MM.1S (cell line): ENCODE measurements at regions not wholly inside any gene's neighbourhood (a gene's known extent, or its start where the extent isn't known, plus 50 kb on each side); places are given as distances from the start of the nearest gene placed in this dataset.

Experiments used
- DNase-seq: peaks from one replicate; pipeline ENCODE4 v3.0.0-alpha.2; 2015
- H2AFZ ChIP-seq: fragments of 300-600 bp; sonication (generic); 2 replicates; pipeline ENCODE4 v1.6.0; 2016; ENCODE audit warnings: antibody characterized with exemption, low read length
- H3F3A ChIP-seq: fragments of 300-600 bp; sonication (generic); 2 replicates; pipeline ENCODE4 v1.6.1; 2016; ENCODE audit warnings: mild to moderate bottlenecking, antibody characterized with exemption, low read length, moderate library complexity, mixed read lengths; ENCODE audit not compliant: insufficient read depth
- H3K27ac ChIP-seq: fragments of 300-600 bp; sonication (generic); 2 replicates; pipeline ENCODE4 v1.5.1; 2016; ENCODE audit warnings: mild to moderate bottlenecking, low read length
- H3K27me3 ChIP-seq: fragments of 300-600 bp; sonication (generic); replicated peaks from 2 replicates; pipeline ENCODE4 v1.6.0; 2016; ENCODE audit warnings: low read length; ENCODE audit not compliant: insufficient read depth
- H3K36me3 ChIP-seq: fragments of 300-600 bp; sonication (generic); replicated peaks from 2 replicates; pipeline ENCODE4 v1.6.1; 2016; ENCODE audit warnings: mild to moderate bottlenecking, low read length, mixed read lengths; ENCODE audit not compliant: insufficient read depth
- H3K4me1 ChIP-seq: fragments of 300-600 bp; sonication (generic); 2 replicates; pipeline ENCODE4 v1.6.1; 2016; ENCODE audit warnings: low read length, mixed read lengths
- H3K4me2 ChIP-seq: fragments of 300-600 bp; sonication (generic); 2 replicates; pipeline ENCODE4 v1.6.0; 2016; ENCODE audit warnings: low read depth, low read length
- H3K4me3 ChIP-seq: fragments of 300-600 bp; sonication (generic); 2 replicates; pipeline ENCODE4 v1.5.1; 2016; ENCODE audit warnings: low read length, mixed read lengths
- H3K79me2 ChIP-seq: fragments of 300-600 bp; sonication (generic); 2 replicates; pipeline ENCODE4 v1.6.1; 2016; ENCODE audit warnings: mixed run types, low read length, mixed read lengths
- H3K9ac ChIP-seq: fragments of 300-600 bp; sonication (generic); 2 replicates; pipeline ENCODE4 v1.6.1; 2016; ENCODE audit warnings: low read length, mixed read lengths
- H3K9me2 ChIP-seq: fragments of 300-600 bp; sonication (generic); replicated peaks from 2 replicates; pipeline ENCODE4 v1.6.1; 2016; ENCODE audit warnings: mild to moderate bottlenecking, low read length, mixed read lengths; ENCODE audit not compliant: insufficient read depth
- H3K9me3 ChIP-seq: fragments of 300-600 bp; sonication (generic); replicated peaks from 2 replicates; pipeline ENCODE4 v1.6.1; 2016; ENCODE audit warnings: mild to moderate bottlenecking, low read length, mixed read lengths; ENCODE audit not compliant: insufficient read depth
- H4K20me1 ChIP-seq: fragments of 300-600 bp; sonication (generic); 2 replicates; pipeline ENCODE4 v1.6.1; 2016; ENCODE audit warnings: mild to moderate bottlenecking, low read length, moderate library complexity, mixed read lengths; ENCODE audit not compliant: insufficient read depth
- EZH2 ChIP-seq: fragments of 300-600 bp; sonication (generic); optimal IDR thresholded peaks from 2 replicates; pipeline ENCODE3; 2017; ENCODE audit warnings: low read depth, mild to moderate bottlenecking, antibody characterized with exemption, low read length, mixed read lengths
- EZH2phosphoT487 ChIP-seq: fragments of 300-600 bp; sonication (generic); IDR thresholded peaks from 2 replicates; pipeline ENCODE4 v1.6.1; 2018; ENCODE audit warnings: antibody characterized with exemption, low read length
- TF ChIP-seq, protein P1 (sequence below): fragments of 300-600 bp; sonication (generic); IDR thresholded peaks from 2 replicates; pipeline ENCODE4 v1.5.1; 2016; ENCODE audit warnings: antibody characterized with exemption, low read length, mixed read lengths

DNA sequence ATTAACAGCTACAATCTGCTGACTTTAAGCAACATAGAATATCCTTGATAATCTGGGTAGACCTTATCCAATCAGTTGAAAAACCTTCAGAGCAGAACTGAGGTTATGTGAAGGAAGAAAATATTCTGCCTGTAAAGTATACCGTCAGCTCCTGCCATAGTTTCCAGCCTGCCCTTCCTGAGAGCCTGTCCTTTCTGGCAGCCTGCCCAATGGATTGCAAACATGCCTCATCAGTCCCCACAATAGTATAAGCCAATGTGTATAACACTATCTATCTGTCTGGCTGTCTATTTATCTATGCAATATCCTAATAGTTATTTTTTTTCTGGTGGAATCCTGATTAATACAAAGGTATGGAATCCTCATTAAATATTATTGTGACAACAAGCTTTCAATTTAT lies 489.2 kb upstream of the KCND2 start:
- no peaks in the 10 kb centered on the region for H4K20me1 ChIP-seq
- no peak overlapping the region for H3K4me2 ChIP-seq
- no peaks in the 10 kb centered on the region for H3F3A ChIP-seq
- H3K36me3 ChIP-seq, result no peaks in the 10 kb centered on the region
- no peaks in the 10 kb centered on the region for H3K4me1 ChIP-seq
- TF ChIP-seq, protein P1, sequence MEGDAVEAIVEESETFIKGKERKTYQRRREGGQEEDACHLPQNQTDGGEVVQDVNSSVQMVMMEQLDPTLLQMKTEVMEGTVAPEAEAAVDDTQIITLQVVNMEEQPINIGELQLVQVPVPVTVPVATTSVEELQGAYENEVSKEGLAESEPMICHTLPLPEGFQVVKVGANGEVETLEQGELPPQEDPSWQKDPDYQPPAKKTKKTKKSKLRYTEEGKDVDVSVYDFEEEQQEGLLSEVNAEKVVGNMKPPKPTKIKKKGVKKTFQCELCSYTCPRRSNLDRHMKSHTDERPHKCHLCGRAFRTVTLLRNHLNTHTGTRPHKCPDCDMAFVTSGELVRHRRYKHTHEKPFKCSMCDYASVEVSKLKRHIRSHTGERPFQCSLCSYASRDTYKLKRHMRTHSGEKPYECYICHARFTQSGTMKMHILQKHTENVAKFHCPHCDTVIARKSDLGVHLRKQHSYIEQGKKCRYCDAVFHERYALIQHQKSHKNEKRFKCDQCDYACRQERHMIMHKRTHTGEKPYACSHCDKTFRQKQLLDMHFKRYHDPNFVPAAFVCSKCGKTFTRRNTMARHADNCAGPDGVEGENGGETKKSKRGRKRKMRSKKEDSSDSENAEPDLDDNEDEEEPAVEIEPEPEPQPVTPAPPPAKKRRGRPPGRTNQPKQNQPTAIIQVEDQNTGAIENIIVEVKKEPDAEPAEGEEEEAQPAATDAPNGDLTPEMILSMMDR, result no peak
- TF ChIP-seq EZH2phosphoT487, result no peak
- TF ChIP-seq EZH2, result no peak
- no peak overlapping the region for H2AFZ ChIP-seq
- no peaks in the 10 kb centered on the region for H3K27me3 ChIP-seq
- no peak for DNase-seq
- no peak overlapping the region for H3K9ac ChIP-seq
- no peaks in the 10 kb centered on the region for H3K9me2 ChIP-seq
- no peaks in the 10 kb centered on the region for H3K79me2 ChIP-seq
- H3K4me3 ChIP-seq, result no peak overlapping the region
- no peak overlapping the region for H3K27ac ChIP-seq
- no peaks in the 10 kb centered on the region for H3K9me3 ChIP-seq

GRCh38 chr7:119802147-119802546 lies 470.8 kb upstream of the KCND2 start:
- DNase-seq, result no peak
- Histone ChIP-seq H3F3A (no peaks in the 10 kb centered on the region), H3K4me2 (no peak overlapping the region), H3K9me3 (no peaks in the 10 kb centered on the region), H3K9me2 (no peaks in the 10 kb centered on the region), H3K4me1 (no peaks in the 10 kb centered on the region), H3K27ac (no peak overlapping the region), H4K20me1 (no peaks in the 10 kb centered on the region), H3K9ac (no peak overlapping the region), H3K27me3 (no peaks in the 10 kb centered on the region), H2AFZ (no peak overlapping the region), H3K4me3 (no peak overlapping the region), H3K36me3 (no peaks in the 10 kb centered on the region), H3K79me2 (no peaks in the 10 kb centered on the region)
- TF ChIP-seq EZH2 (no peak), EZH2phosphoT487 (no peak)

- no peak overlapping the region for H3K27ac ChIP-seq
- H3K4me1 ChIP-seq, result no peaks in the 10 kb centered on the region
- no peaks in the 10 kb centered on the region for H3K36me3 ChIP-seq
- H3K9me3 ChIP-seq, result no peaks in the 10 kb centered on the region
- no peaks in the 10 kb centered on the region for H3F3A ChIP-seq
- H3K27me3 ChIP-seq, result no peaks in the 10 kb centered on the region
- no peak for DNase-seq
- no peaks in the 10 kb centered on the region for H4K20me1 ChIP-seq
- no peaks in the 10 kb centered on the region for H3K79me2 ChIP-seq
- no peak overlapping the region for H3K9ac ChIP-seq
- H2AFZ ChIP-seq, result no peak overlapping the region
- TF ChIP-seq, protein P1, result no peak
- no peak for TF ChIP-seq EZH2phosphoT487
- no peak for TF ChIP-seq EZH2
- 0 out of 2 replicates have a peak, but pooled peaks cover 2% of the 10 kb centered on the region for H3K9me2 ChIP-seq
- no peak overlapping the region for H3K4me2 ChIP-seq
- no peak overlapping the region for H3K4me3 ChIP-seq
Measured at GRCh38 chr7:119825091-119825655, 447.8 kb upstream of the KCND2 start.

DNA sequence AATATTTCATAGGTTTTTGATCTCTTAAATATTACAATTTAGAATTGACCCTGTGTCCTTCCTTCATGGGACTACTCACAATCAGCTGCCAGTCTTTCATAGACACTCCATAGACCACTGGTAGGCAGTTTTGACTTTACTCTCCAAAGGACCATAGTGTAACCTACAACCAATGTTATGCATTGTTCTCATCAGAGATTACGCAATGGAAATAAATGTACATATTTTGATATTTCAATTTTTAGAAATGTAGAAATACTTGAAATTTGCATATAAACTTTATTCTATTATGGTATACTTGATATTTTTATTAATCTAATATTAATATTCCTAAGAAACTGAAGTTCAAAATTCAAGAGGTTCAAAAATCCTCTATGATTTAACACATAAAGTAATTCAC lies 446.4 kb upstream of the KCND2 start:
- TF ChIP-seq, protein P1, result no peak
- TF ChIP-seq EZH2phosphoT487 (no peak), EZH2 (no peak)
- H3K79me2 ChIP-seq, result no peaks in the 10 kb centered on the region
- no peaks in the 10 kb centered on the region for H3K4me1 ChIP-seq
- 0 out of 2 replicates have a peak, but pooled peaks cover 2% of the 10 kb centered on the region for H3K9me2 ChIP-seq
- no peak overlapping the region for H3K4me2 ChIP-seq
- H3K27ac ChIP-seq, result no peak overlapping the region
- no peaks in the 10 kb centered on the region for H3K27me3 ChIP-seq
- H3F3A ChIP-seq, result no peaks in the 10 kb centered on the region
- H3K9me3 ChIP-seq, result no peaks in the 10 kb centered on the region
- H2AFZ ChIP-seq, result no peak overlapping the region
- no peak overlapping the region for H3K9ac ChIP-seq
- H3K36me3 ChIP-seq, result no peaks in the 10 kb centered on the region
- no peak overlapping the region for H3K4me3 ChIP-seq
- H4K20me1 ChIP-seq, result no peaks in the 10 kb centered on the region
- DNase-seq, result no peak
